Astrocyte (in vitro differentiated cells and primary cell): ENCODE measurements at regions not wholly inside any gene's neighbourhood (a gene's known extent, or its start where the extent isn't known, plus 50 kb on each side); places are given as distances from the start of the nearest gene placed in this dataset.

Experiments used
- DNase-seq: peaks from one replicate; pipeline ENCODE4 v3.0.0-alpha.2; 2010; ENCODE audit warnings: low read depth
- FAIRE-seq: peaks from 2 replicates; lab custom pipeline; 2011; peaks lifted over from hg19 to GRCh38; lab: Jason Lieb, UNC
- H2AFZ ChIP-seq: 2 replicates; pipeline ENCODE4 v1.6.0; 2012; ENCODE audit warnings: low read depth, low read length, inconsistent platforms
- H3K27ac ChIP-seq: 2 replicates; pipeline ENCODE4 v1.5.1; 2011; ENCODE audit warnings: low read depth, low read length, inconsistent platforms
- H3K27me3 ChIP-seq: 2 replicates; pipeline ENCODE4 v1.6.0; 2011; ENCODE audit warnings: low read length, inconsistent platforms; ENCODE audit not compliant: insufficient read depth
- H3K36me3 ChIP-seq: 2 replicates; pipeline ENCODE4 v1.5.1; 2011; ENCODE audit warnings: low read length, inconsistent platforms; ENCODE audit not compliant: insufficient read depth
- H3K4me1 ChIP-seq: 2 replicates; pipeline ENCODE4 v1.5.1; 2011; ENCODE audit warnings: low read length, inconsistent platforms; ENCODE audit not compliant: insufficient read depth
- H3K4me2 ChIP-seq: 2 replicates; pipeline ENCODE4 v1.6.0; 2012; ENCODE audit warnings: low read length, inconsistent platforms
- H3K4me3 ChIP-seq: 2 replicates; pipeline ENCODE4 v1.5.1; 2011; ENCODE audit warnings: low read depth, mild to moderate bottlenecking, low read length, inconsistent platforms; ENCODE audit not compliant: insufficient read depth
- H3K79me2 ChIP-seq: 2 replicates; pipeline ENCODE4 v1.6.0; 2012; ENCODE audit warnings: mild to moderate bottlenecking, low read length, inconsistent platforms; ENCODE audit not compliant: insufficient read depth
- H3K9ac ChIP-seq: 2 replicates; pipeline ENCODE4 v1.6.0; 2012; ENCODE audit warnings: mild to moderate bottlenecking, low read length, inconsistent platforms
- H3K9me3 ChIP-seq: 2 replicates; pipeline ENCODE4 v1.5.1; 2012; ENCODE audit warnings: low read depth, mild to moderate bottlenecking, low read length, inconsistent platforms; ENCODE audit not compliant: insufficient read depth
- H4K20me1 ChIP-seq: 2 replicates; pipeline ENCODE4 v1.6.0; 2012; ENCODE audit warnings: low read length, inconsistent platforms; ENCODE audit not compliant: insufficient read depth
- H3K27ac Mint-ChIP-seq: one replicate; pipeline ENCODE4 v1.8.0; 2021; ENCODE audit warnings: mild to moderate bottlenecking, mixed read lengths; ENCODE audit not compliant: unreplicated experiment
- H3K27me3 Mint-ChIP-seq: one replicate; pipeline ENCODE4 v1.8.0; 2021; ENCODE audit warnings: low read depth, mixed read lengths; ENCODE audit not compliant: unreplicated experiment
- H3K36me3 Mint-ChIP-seq: one replicate; pipeline ENCODE4 v1.8.0; 2021; ENCODE audit warnings: low read depth, mixed read lengths; ENCODE audit not compliant: unreplicated experiment
- H3K4me1 Mint-ChIP-seq: one replicate; pipeline ENCODE4 v1.8.0; 2021; ENCODE audit warnings: low read depth, mixed read lengths; ENCODE audit not compliant: unreplicated experiment
- H3K4me3 Mint-ChIP-seq: one replicate; pipeline ENCODE4 v1.8.0; 2021; ENCODE audit warnings: mild to moderate bottlenecking, moderate library complexity, mixed read lengths; ENCODE audit not compliant: unreplicated experiment
- H3K9me3 Mint-ChIP-seq: one replicate; pipeline ENCODE4 v1.8.0; 2021; ENCODE audit warnings: mild to moderate bottlenecking, mixed read lengths; ENCODE audit not compliant: unreplicated experiment
- EZH2 ChIP-seq: IDR thresholded peaks from 2 replicates; pipeline ENCODE4 v1.6.1; 2012; ENCODE audit warnings: mild to moderate bottlenecking, low read length, inconsistent platforms; ENCODE audit not compliant: insufficient read depth
- TF ChIP-seq, protein P1 (sequence below): IDR thresholded peaks from 2 replicates; pipeline ENCODE4 v1.5.1; 2011; ENCODE audit warnings: low read depth, mild to moderate bottlenecking, inconsistent platforms, low read length, moderate library complexity; ENCODE audit not compliant: insufficient read depth

DNA sequence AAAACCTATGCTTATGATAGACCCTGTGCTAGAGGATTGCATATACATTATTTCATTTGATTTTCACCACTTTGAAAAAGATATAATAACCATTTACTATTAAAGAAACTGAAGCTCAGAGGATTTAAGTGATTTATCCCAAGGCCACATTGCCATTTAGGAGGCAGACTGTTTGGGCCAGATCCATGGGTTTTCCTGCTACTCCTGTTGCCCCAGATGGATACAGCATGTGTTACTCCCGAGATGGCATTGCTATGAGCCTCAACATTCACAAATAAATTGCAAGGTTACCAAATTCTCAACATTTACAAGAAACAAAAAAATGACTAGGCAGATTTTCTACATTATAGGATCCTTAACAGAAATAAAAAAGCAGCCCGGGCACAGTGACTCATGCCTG is 322.1 kb upstream of the SOX9 start:
- no peaks in the 10 kb centered on the region for H3K27me3 Mint-ChIP-seq
- no peaks in the 10 kb centered on the region for H3K79me2 ChIP-seq
- no peaks in the 10 kb centered on the region for H3K27me3 ChIP-seq
- H2AFZ ChIP-seq, result no peak overlapping the region
- no peak for FAIRE-seq
- no peak overlapping the region for H3K27ac Mint-ChIP-seq
- H3K27ac ChIP-seq, result no peak overlapping the region
- peaks cover 5% of the 10 kb centered on the region for H3K4me1 ChIP-seq
- no peak for DNase-seq
- no peak overlapping the region for H3K4me3 ChIP-seq
- no peaks in the 10 kb centered on the region for H3K9me3 ChIP-seq
- no peaks in the 10 kb centered on the region for H3K36me3 Mint-ChIP-seq
- no peaks in the 10 kb centered on the region for H4K20me1 ChIP-seq
- TF ChIP-seq, protein P1, sequence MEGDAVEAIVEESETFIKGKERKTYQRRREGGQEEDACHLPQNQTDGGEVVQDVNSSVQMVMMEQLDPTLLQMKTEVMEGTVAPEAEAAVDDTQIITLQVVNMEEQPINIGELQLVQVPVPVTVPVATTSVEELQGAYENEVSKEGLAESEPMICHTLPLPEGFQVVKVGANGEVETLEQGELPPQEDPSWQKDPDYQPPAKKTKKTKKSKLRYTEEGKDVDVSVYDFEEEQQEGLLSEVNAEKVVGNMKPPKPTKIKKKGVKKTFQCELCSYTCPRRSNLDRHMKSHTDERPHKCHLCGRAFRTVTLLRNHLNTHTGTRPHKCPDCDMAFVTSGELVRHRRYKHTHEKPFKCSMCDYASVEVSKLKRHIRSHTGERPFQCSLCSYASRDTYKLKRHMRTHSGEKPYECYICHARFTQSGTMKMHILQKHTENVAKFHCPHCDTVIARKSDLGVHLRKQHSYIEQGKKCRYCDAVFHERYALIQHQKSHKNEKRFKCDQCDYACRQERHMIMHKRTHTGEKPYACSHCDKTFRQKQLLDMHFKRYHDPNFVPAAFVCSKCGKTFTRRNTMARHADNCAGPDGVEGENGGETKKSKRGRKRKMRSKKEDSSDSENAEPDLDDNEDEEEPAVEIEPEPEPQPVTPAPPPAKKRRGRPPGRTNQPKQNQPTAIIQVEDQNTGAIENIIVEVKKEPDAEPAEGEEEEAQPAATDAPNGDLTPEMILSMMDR, result no peak
- no peak for TF ChIP-seq EZH2
- H3K4me3 Mint-ChIP-seq, result no peak overlapping the region
- no peak overlapping the region for H3K4me2 ChIP-seq
- no peaks in the 10 kb centered on the region for H3K36me3 ChIP-seq
- no peaks in the 10 kb centered on the region for H3K9me3 Mint-ChIP-seq
- no peak overlapping the region for H3K9ac ChIP-seq
- no peaks in the 10 kb centered on the region for H3K4me1 Mint-ChIP-seq

DNA sequence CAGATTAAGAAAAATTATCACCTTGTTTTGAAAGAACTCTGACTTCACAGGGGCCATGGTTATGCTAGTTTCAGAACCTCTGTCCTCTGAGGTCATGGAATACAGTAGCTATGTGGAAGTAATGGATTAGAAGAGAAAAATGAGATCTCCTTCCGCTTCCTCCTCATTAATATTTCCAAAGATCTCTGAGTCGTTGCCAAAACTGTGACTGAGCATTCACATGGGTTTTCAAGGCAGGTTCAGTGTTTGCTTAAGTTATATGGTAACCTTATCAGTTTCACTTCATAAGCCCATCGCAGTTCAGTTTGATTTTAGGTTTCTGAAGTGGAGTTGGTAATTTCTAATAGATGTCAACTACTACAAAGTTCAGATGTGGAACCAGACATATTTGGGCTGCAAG is 321.2 kb upstream of the SOX9 start:
- Mint-ChIP-seq H3K27me3 (no peaks in the 10 kb centered on the region), H3K4me1 (no peaks in the 10 kb centered on the region), H3K27ac (no peak overlapping the region), H3K9me3 (no peaks in the 10 kb centered on the region), H3K4me3 (no peak overlapping the region), H3K36me3 (no peaks in the 10 kb centered on the region)
- Histone ChIP-seq H3K9ac (no peak overlapping the region), H3K4me3 (no peak overlapping the region), H3K4me2 (no peak overlapping the region), H2AFZ (no peak overlapping the region), H3K27me3 (no peaks in the 10 kb centered on the region), H3K9me3 (no peaks in the 10 kb centered on the region), H3K4me1 (peaks cover 5% of the 10 kb centered on the region), H4K20me1 (no peaks in the 10 kb centered on the region), H3K79me2 (no peaks in the 10 kb centered on the region), H3K27ac (no peak overlapping the region), H3K36me3 (no peaks in the 10 kb centered on the region)
- peak; percentile 3 for DNase-seq
- no peak for FAIRE-seq
- TF ChIP-seq EZH2, result no peak
- TF ChIP-seq, protein P1, result no peak

DNA sequence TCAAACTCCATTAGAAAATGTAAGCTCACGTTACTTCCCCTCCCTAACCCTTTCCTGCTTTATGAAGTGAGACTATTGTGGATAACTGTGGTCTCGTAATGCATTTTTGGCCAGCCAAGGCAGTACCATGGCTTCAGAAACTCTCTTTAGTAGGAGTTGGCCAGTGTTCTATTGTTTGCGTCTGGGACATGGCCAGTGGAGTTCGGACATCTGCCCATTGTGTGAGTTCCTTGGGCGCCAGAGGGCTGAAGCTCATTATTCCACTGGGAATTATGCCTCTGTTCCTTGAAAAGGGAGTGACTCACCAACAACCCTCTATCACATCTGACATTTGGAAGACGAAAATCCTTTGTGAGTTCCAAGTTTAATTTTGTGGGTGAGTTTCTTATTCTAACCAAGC is 319.5 kb upstream of the SOX9 start:
- Mint-ChIP-seq H3K9me3 (no peaks in the 10 kb centered on the region), H3K27ac (no peak overlapping the region), H3K36me3 (no peaks in the 10 kb centered on the region), H3K27me3 (no peaks in the 10 kb centered on the region), H3K4me3 (no peak overlapping the region), H3K4me1 (no peaks in the 10 kb centered on the region)
- DNase-seq, result peak; percentile 94
- Histone ChIP-seq H3K9me3 (no peaks in the 10 kb centered on the region), H3K36me3 (no peaks in the 10 kb centered on the region), H3K27ac (no peak overlapping the region), H3K4me1 (peaks cover 5% of the 10 kb centered on the region), H3K27me3 (no peaks in the 10 kb centered on the region), H3K4me2 (peak overlapping the region; percentile 49), H3K9ac (no peak overlapping the region), H2AFZ (peak overlapping the region; percentile 24), H4K20me1 (no peaks in the 10 kb centered on the region), H3K4me3 (no peak overlapping the region), H3K79me2 (no peaks in the 10 kb centered on the region)
- TF ChIP-seq EZH2, result no peak
- TF ChIP-seq, protein P1, result no peak
- peak; percentile 96 for FAIRE-seq
